NCI-H446 treated with DMSO at 0.1 percent for 48 hours (cell line): ENCODE measurements at regions not wholly inside any gene's neighbourhood (a gene's known extent, or its start where the extent isn't known, plus 50 kb on each side); places are given as distances from the start of the nearest gene placed in this dataset.

Experiments
- DNase-seq: peaks from one replicate; lab custom pipeline; 2025; lab: John Stamatoyannopoulos, UW

GRCh38 chr2:105621038-105621437 is 123.7 kb upstream of the NCK2 start:
- no peak for DNase-seq

GRCh38 chr2:105618351-105618659 is 126.4 kb upstream of the NCK2 start:
- DNase-seq: no peak

GRCh38 chr2:105617631-105618350 is 126.9 kb upstream of the NCK2 start:
- DNase-seq: no peak

GRCh38 chr2:105615305-105615704 is 129.4 kb upstream of the NCK2 start:
- DNase-seq: no peak

GRCh38 chr2:105611811-105612424 is 132.8 kb upstream of the NCK2 start:
- no peak for DNase-seq

- no peak for DNase-seq
Observed at GRCh38 chr2:105611333-105611637, 133.4 kb upstream of the NCK2 start.

- DNase-seq: no peak
Observed at GRCh38 chr2:105610576-105611332, 134.0 kb upstream of the NCK2 start.

- no peak for DNase-seq
Observed at GRCh38 chr2:105609746-105610402, 134.8 kb upstream of the NCK2 start.

GRCh38 chr2:105607920-105608504 is 136.7 kb upstream of the NCK2 start:
- no peak for DNase-seq

- no peak for DNase-seq
Observed at GRCh38 chr2:105606081-105606480, 138.6 kb upstream of the NCK2 start.

GRCh38 chr2:105604938-105605337 is 139.8 kb upstream of the NCK2 start:
- DNase-seq: no peak

GRCh38 chr2:105600949-105601794 is 143.5 kb upstream of the NCK2 start:
- no peak for DNase-seq

GRCh38 chr2:105600602-105600948 is 144.1 kb upstream of the NCK2 start:
- DNase-seq: no peak

GRCh38 chr2:105600037-105600442 is 144.7 kb upstream of the NCK2 start:
- no peak for DNase-seq

- no peak for DNase-seq
Observed at GRCh38 chr2:105598829-105599698, 145.6 kb upstream of the NCK2 start.

GRCh38 chr2:105597806-105598803 is 146.6 kb upstream of the NCK2 start:
- DNase-seq: no peak

GRCh38 chr2:105597011-105597805 is 147.5 kb upstream of the NCK2 start:
- DNase-seq: no peak

GRCh38 chr2:105596411-105596921 is 148.2 kb upstream of the NCK2 start:
- DNase-seq: no peak
